ENCODE measurements at regions not wholly inside any gene's neighbourhood (a gene's known extent, or its start where the extent isn't known, plus 50 kb on each side); places are given as distances from the start of the nearest gene placed in this dataset.

DNA sequence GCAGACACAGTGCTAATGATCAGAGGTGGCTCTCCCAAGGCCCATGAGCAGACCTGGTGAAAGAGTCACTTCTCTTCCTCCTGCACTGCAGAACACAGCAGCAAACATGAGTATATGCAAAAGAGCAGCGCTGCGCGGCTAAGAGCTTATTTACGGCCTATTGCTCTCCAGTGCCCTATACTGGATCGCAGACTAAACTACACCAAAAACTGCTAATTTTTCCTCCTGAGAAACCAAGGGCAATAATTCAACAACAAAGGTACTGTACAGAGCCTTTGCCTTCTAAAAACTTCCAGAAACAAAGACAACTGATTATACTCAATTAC, 702.5 kb downstream of the ARAP2 start:
- H3K9ac ChIP-seq (ENCODE audit: insufficient read length, low read depth): no peak overlapping the region
- H3K27me3 ChIP-seq (ENCODE audit: insufficient read depth, insufficient read length): no peaks in the 10 kb centered on the region
- H3K4me3 ChIP-seq (ENCODE audit: insufficient read length, low read depth): no peak overlapping the region
- H3K36me3 ChIP-seq (ENCODE audit: insufficient read depth, insufficient read length, low read length): no peaks in the 10 kb centered on the region
- H3K4me1 ChIP-seq (ENCODE audit: insufficient read depth, insufficient read length): no peaks in the 10 kb centered on the region
- DNase-seq (ENCODE audit: low read depth, low spot score): no peak
- TF ChIP-seq ZNF274 (IDR thresholded peaks at IDR 0.05; ENCODE audit: low read depth, low read length) (no peak), YY1 (IDR thresholded peaks at IDR 0.05; ENCODE audit: insufficient read depth, insufficient read length) (no peak), SUZ12 (IDR thresholded peaks at IDR 0.05; ENCODE audit: extremely low read depth, insufficient read depth, insufficient read length) (no peak)
- H3K9me3 ChIP-seq (ENCODE audit: insufficient read depth, low read length): no peaks in the 10 kb centered on the region

DNA sequence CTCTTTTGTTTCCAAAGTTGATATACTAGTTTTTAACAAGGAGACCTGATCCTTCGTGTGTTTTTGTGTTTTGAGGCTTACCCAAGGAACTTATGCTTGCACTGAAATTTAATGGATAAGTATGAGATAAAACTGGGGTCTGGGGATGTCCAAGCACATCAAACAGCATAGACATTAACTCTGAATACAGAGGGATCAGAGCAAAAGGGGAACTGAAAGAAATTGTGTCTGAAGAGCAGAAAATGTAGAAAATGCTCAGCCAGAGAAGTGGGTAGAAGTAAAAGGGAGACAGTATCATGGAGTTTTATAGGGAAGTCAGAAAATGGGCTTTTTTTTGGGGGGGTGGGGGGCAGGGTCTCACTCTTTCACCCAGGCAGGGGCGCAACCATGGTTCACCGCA, 695.4 kb downstream of the ARAP2 start:
- Histone ChIP-seq H3K36me3 (ENCODE audit: insufficient read depth, insufficient read length, low read length) (no peaks in the 10 kb centered on the region), H3K9ac (ENCODE audit: insufficient read length, low read depth) (no peak overlapping the region), H3K9me3 (ENCODE audit: insufficient read depth, low read length) (no peaks in the 10 kb centered on the region), H3K4me1 (ENCODE audit: insufficient read depth, insufficient read length) (no peaks in the 10 kb centered on the region), H3K4me3 (ENCODE audit: insufficient read length, low read depth) (no peak overlapping the region), H3K27me3 (ENCODE audit: insufficient read depth, insufficient read length) (no peaks in the 10 kb centered on the region)
- TF ChIP-seq SUZ12 (IDR thresholded peaks at IDR 0.05; ENCODE audit: extremely low read depth, insufficient read depth, insufficient read length): no peak
- no peak for TF ChIP-seq YY1 (IDR thresholded peaks at IDR 0.05; ENCODE audit: insufficient read depth, insufficient read length)
- no peak for TF ChIP-seq ZNF274 (IDR thresholded peaks at IDR 0.05; ENCODE audit: low read depth, low read length)
- no peak for DNase-seq (ENCODE audit: low read depth, low spot score)

DNA sequence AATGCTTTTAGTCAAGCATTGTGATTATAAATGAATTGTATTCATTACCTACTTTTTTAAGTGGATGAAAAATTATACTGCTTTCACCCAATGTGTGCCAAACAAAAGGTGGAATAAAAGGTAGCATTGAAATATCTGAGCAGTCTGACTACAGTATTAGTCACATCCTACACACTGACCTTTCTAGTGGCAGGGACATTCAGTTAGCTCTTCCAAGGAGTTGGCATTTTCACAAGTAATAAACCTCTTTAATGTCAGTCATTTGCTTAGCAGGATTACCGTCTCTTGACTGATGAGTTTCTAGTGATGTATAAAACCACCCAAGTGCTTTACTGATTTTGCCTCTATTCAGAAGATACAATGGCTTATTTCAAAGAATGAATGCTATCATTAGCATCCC, 687.9 kb downstream of the ARAP2 start:
- Histone ChIP-seq H3K36me3 (ENCODE audit: insufficient read depth, insufficient read length, low read length) (no peaks in the 10 kb centered on the region), H3K4me3 (ENCODE audit: insufficient read length, low read depth) (no peak overlapping the region), H3K9me3 (ENCODE audit: insufficient read depth, low read length) (no peaks in the 10 kb centered on the region; the same call in 1 of the 2 replicates), H3K4me1 (ENCODE audit: insufficient read depth, insufficient read length) (no peaks in the 10 kb centered on the region), H3K9ac (ENCODE audit: insufficient read length, low read depth) (no peak overlapping the region), H3K27me3 (ENCODE audit: insufficient read depth, insufficient read length) (no peaks in the 10 kb centered on the region)
- DNase-seq (ENCODE audit: low read depth, low spot score): no peak
- TF ChIP-seq SUZ12 (IDR thresholded peaks at IDR 0.05; ENCODE audit: extremely low read depth, insufficient read depth, insufficient read length): no peak
- no peak for TF ChIP-seq ZNF274 (IDR thresholded peaks at IDR 0.05; ENCODE audit: low read depth, low read length)
- TF ChIP-seq YY1 (IDR thresholded peaks at IDR 0.05; ENCODE audit: insufficient read depth, insufficient read length): no peak

DNA sequence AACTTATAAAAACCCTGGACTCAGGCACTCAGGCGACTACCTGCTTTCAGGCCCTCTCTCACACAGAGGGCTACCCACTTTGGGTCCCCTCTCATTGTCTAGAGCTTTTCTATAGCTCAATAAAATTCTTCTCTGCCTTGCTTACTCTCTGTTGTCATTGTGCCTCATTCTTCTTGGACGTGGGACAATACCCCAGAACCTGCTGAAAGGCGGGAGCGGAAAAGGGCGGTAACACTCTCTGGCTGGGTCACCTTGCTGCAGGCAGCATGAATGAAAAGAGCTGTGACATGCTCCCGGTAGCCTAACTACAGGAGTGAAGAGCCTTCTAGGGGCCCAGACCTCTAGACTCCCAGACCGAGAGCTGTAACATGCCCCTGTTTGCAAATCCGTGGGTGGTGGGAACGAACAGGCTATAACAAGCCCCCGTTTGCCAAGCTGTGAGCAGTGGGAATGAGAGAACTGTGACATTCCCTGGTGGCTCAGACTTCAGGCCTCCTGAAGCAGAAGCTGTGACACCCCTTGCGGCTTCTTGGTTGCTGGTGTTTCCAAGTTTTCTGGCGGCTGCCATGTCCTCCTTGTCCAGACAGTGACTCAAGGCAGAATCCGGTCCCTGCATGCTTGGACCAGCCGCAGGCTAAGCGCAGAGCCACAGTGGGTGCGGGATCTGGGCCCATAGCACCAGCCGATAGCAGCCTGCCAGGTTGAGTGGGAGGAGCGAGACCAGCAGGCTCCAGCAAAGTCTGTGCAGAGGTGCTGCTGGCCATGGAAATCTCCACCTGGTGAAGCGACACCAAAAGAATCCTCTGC, 684.6 kb downstream of the ARAP2 start:
- Histone ChIP-seq H3K9me3 (ENCODE audit: insufficient read depth, low read length) (no peaks in the 10 kb centered on the region; the same call in 1 of the 2 replicates), H3K9ac (ENCODE audit: insufficient read length, low read depth) (no peak overlapping the region), H3K27me3 (ENCODE audit: insufficient read depth, insufficient read length) (no peaks in the 10 kb centered on the region), H3K36me3 (ENCODE audit: insufficient read depth, insufficient read length, low read length) (no peaks in the 10 kb centered on the region), H3K4me1 (ENCODE audit: insufficient read depth, insufficient read length) (no peaks in the 10 kb centered on the region), H3K4me3 (ENCODE audit: insufficient read length, low read depth) (no peak overlapping the region)
- no peak for TF ChIP-seq SUZ12 (IDR thresholded peaks at IDR 0.05; ENCODE audit: extremely low read depth, insufficient read depth, insufficient read length)
- no peak for TF ChIP-seq YY1 (IDR thresholded peaks at IDR 0.05; ENCODE audit: insufficient read depth, insufficient read length)
- TF ChIP-seq ZNF274 (IDR thresholded peaks at IDR 0.05; ENCODE audit: low read depth, low read length): no peak
- DNase-seq (ENCODE audit: low read depth, low spot score): no peak

DNA sequence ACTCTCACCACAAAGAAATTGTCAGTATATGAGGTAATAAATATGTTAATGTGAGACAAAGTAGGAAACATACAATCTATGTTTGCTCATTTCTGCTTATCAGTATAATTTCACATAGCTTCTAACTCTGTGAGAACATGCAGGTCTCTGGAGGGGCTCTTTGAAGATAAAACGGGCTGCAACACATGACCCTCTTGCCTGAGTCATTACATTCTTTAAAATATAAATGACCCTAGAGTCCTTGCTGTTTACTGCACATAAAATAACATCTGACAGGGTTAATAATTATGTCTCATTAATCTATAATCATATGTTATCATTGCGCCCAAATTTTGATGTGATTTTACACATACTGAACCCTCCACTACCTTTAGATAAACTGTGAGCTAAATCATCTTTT, 681.5 kb downstream of the ARAP2 start:
- DNase-seq (ENCODE audit: low read depth, low spot score): no peak
- Histone ChIP-seq H3K4me3 (ENCODE audit: insufficient read length, low read depth) (no peak overlapping the region), H3K9ac (ENCODE audit: insufficient read length, low read depth) (no peak overlapping the region), H3K4me1 (ENCODE audit: insufficient read depth, insufficient read length) (no peaks in the 10 kb centered on the region), H3K36me3 (ENCODE audit: insufficient read depth, insufficient read length, low read length) (no peaks in the 10 kb centered on the region), H3K27me3 (ENCODE audit: insufficient read depth, insufficient read length) (no peaks in the 10 kb centered on the region), H3K9me3 (ENCODE audit: insufficient read depth, low read length) (no peaks in the 10 kb centered on the region; the same call in 1 of the 2 replicates)
- no peak for TF ChIP-seq YY1 (IDR thresholded peaks at IDR 0.05; ENCODE audit: insufficient read depth, insufficient read length)
- no peak for TF ChIP-seq SUZ12 (IDR thresholded peaks at IDR 0.05; ENCODE audit: extremely low read depth, insufficient read depth, insufficient read length)
- no peak for TF ChIP-seq ZNF274 (IDR thresholded peaks at IDR 0.05; ENCODE audit: low read depth, low read length)

DNA sequence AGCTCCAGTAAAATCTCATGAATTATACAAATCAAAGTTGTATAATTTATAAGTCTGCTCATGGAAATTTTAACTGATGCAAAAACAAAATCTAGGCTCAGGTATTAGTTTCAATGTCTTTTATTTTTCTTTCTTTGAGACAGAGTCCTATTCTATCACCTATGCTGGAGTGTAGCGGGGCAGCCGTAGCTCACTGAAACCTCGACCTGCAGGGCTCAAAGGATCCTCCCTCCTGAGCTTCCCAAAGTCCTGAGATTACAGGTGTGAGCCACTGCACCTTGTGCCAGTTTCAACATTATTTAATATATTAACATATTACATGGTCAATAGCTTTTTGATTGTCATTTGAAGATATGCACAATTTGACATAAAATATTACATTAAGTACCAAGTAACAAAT, 678.7 kb downstream of the ARAP2 start:
- DNase-seq (ENCODE audit: low read depth, low spot score): no peak
- TF ChIP-seq YY1 (IDR thresholded peaks at IDR 0.05; ENCODE audit: insufficient read depth, insufficient read length): no peak
- TF ChIP-seq ZNF274 (IDR thresholded peaks at IDR 0.05; ENCODE audit: low read depth, low read length): no peak
- TF ChIP-seq SUZ12 (IDR thresholded peaks at IDR 0.05; ENCODE audit: extremely low read depth, insufficient read depth, insufficient read length): no peak
- no peaks in the 10 kb centered on the region for H3K27me3 ChIP-seq (ENCODE audit: insufficient read depth, insufficient read length)
- H3K9me3 ChIP-seq (ENCODE audit: insufficient read depth, low read length): no peaks in the 10 kb centered on the region
- no peak overlapping the region for H3K9ac ChIP-seq (ENCODE audit: insufficient read length, low read depth)
- no peak overlapping the region for H3K4me3 ChIP-seq (ENCODE audit: insufficient read length, low read depth)
- H3K36me3 ChIP-seq (ENCODE audit: insufficient read depth, insufficient read length, low read length): no peaks in the 10 kb centered on the region
- H3K4me1 ChIP-seq (ENCODE audit: insufficient read depth, insufficient read length): no peaks in the 10 kb centered on the region

DNA sequence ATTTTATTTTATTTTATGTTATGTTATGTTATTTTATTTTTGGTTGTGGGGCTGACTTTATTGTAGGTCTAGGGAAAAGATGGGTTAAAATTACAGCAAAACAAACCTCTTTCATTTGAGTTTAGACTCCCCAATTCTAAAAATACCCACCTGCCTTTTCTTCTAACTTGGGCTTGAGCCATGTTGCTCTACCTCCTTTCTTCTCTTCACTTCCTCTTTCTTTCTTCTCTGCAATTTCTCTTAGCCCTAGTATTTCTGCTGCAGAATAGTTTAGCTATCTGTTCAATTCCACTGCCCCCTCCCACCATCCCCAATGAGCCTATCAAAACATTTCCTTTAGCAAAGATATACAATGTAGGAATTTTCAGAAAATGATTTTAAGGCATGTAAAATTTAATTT, 653.3 kb downstream of the ARAP2 start:
- Histone ChIP-seq H3K4me1 (ENCODE audit: insufficient read depth, insufficient read length) (no peaks in the 10 kb centered on the region), H3K9me3 (ENCODE audit: insufficient read depth, low read length) (no peaks in the 10 kb centered on the region), H3K4me3 (ENCODE audit: insufficient read length, low read depth) (no peak overlapping the region), H3K9ac (ENCODE audit: insufficient read length, low read depth) (no peak overlapping the region), H3K36me3 (ENCODE audit: insufficient read depth, insufficient read length, low read length) (no peaks in the 10 kb centered on the region), H3K27me3 (ENCODE audit: insufficient read depth, insufficient read length) (no peaks in the 10 kb centered on the region)
- TF ChIP-seq ZNF274 (IDR thresholded peaks at IDR 0.05; ENCODE audit: low read depth, low read length) (no peak), YY1 (IDR thresholded peaks at IDR 0.05; ENCODE audit: insufficient read depth, insufficient read length) (no peak), SUZ12 (IDR thresholded peaks at IDR 0.05; ENCODE audit: extremely low read depth, insufficient read depth, insufficient read length) (no peak)
- DNase-seq (ENCODE audit: low read depth, low spot score): no peak

All from NT2/D1 (cell line).